Psoas muscle (tissue), 7 donors: ENCODE measurements at regions not wholly inside any gene's neighbourhood (a gene's known extent, or its start where the extent isn't known, plus 50 kb on each side); places are given as distances from the start of the nearest gene placed in this dataset.

ENCODE experiments used
- ATAC-seq, 4 donors: fragments of 200-7000 bp; cut with Tn5 transposase; one replicate each; pipeline ENCODE4 v1.9.1; 2020; ENCODE audit warnings: moderate library complexity in 3 of 4, mild to moderate bottlenecking in 2 of 4
- DNase-seq, 2 donors: peaks; one replicate each; pipeline ENCODE4 v3.0.0-alpha.2; 2020
- H3K27ac ChIP-seq: fragments of 200-600 bp; one replicate; pipeline ENCODE4 v1.8.0; 2022
- H3K27me3 ChIP-seq, 3 donors: fragments of 200-600 bp in 1 of 3; one replicate each; pipeline versions ENCODE4 v1.6.1 to v1.8.0; 2013 to 2022; ENCODE audit warnings: low read length in 2 of 3, mild to moderate bottlenecking in 2 of 3, moderate library complexity in 1 of 3; ENCODE audit not compliant: insufficient read depth in 3 of 3
- H3K36me3 ChIP-seq, 2 donors: fragments of 200-600 bp in 1 of 2; one replicate each; pipeline versions ENCODE4 v1.6.1 to v1.8.0; 2013 to 2022; ENCODE audit warnings: low read depth in 1 of 2, mild to moderate bottlenecking in 1 of 2, moderate library complexity in 1 of 2; ENCODE audit not compliant: insufficient read depth in 1 of 2
- H3K4me1 ChIP-seq: fragments of 200-600 bp; one replicate; pipeline ENCODE4 v1.8.0; 2022
- H3K4me3 ChIP-seq: fragments of 200-600 bp; one replicate; pipeline ENCODE4 v1.8.0; 2022; ENCODE audit warnings: mild to moderate bottlenecking
- H3K9me3 ChIP-seq: fragments of 200-600 bp; one replicate; pipeline ENCODE4 v1.8.0; 2022
- WGBS, 3 donors: extraction: QIAGEN DNeasy Blood & Tissue Kit; methylation state at CpG; one replicate each; pipeline versions ENCODE4 v1.1.6 to v1.1.7; 2013; 5-methylcytosine and 5-hydroxymethylcytosine counted together
- intact Hi-C, 2 donors: fragments of 100-400 bp; cut with DNase I; formaldehyde crosslinking; loops; one replicate each; pipeline versions ENCODE4 v1.11.0 to v1.14.2; 2022
- TF ChIP-seq, protein P1 (sequence below): fragments of 200-600 bp; IDR thresholded peaks from one replicate; pipeline ENCODE4 v1.8.0; 2022; ENCODE audit warnings: antibody characterized with exemption
- donor health status: healthy with polysubstance abuse.
- donor health status: DM: no; HTN: no; CAD: no; lungs with moderate emphysema.
- donor health status: Bipolar disorder and iron deficiency.
- donor health status: healthy.
- donor health status: DM: yes; HTN: yes; CAD: no.
- donor health status: DM: no; HTN: no; CAD: no.
- donor health status: DM: yes; HTN: yes; CAD: no.

DNA sequence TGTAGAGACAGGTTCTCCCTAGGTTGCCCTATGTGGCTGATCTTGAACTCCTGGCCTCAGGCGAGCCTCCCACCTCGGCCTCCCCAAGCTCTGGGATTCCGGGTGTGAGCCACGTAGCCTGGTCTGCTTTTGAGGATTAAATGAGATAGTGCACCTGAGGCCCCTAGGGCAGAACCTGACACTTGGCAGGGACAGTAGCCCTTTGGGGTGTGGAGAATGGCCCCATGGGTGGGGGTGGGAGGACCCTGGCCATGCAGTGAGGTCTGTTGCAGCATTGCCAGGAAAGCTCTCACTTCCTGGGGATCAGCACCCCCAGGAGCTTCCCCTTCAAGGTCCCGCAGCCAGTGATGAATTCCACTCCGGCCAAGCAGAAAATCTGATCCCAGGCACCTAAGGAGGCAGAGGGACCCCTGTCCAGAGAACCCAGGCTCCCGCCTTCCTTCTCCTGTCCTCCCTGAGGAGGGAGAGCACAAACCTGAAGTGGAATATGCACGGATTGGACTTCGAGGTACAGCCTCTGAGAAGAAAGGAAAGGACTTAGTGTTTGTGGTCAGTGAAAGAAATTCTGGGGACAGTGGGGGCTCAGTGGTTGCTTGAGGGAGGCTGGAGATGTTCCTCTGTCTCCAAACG is 73.9 kb upstream of the UNC5A start:
- Histone ChIP-seq H3K36me3 (no peaks in the 10 kb centered on the region), H3K4me1 (no peaks in the 10 kb centered on the region), H3K4me3 (no peak overlapping the region), H3K27ac (no peak overlapping the region), H3K9me3 (no peaks in the 10 kb centered on the region), H3K27me3 (peaks cover 0 to 79% (median 27%) of the 10 kb centered on the region in 3 donors)
- TF ChIP-seq, protein P1, sequence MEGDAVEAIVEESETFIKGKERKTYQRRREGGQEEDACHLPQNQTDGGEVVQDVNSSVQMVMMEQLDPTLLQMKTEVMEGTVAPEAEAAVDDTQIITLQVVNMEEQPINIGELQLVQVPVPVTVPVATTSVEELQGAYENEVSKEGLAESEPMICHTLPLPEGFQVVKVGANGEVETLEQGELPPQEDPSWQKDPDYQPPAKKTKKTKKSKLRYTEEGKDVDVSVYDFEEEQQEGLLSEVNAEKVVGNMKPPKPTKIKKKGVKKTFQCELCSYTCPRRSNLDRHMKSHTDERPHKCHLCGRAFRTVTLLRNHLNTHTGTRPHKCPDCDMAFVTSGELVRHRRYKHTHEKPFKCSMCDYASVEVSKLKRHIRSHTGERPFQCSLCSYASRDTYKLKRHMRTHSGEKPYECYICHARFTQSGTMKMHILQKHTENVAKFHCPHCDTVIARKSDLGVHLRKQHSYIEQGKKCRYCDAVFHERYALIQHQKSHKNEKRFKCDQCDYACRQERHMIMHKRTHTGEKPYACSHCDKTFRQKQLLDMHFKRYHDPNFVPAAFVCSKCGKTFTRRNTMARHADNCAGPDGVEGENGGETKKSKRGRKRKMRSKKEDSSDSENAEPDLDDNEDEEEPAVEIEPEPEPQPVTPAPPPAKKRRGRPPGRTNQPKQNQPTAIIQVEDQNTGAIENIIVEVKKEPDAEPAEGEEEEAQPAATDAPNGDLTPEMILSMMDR = no peak
- WGBS, 3 donors = 58 to 65% (median 59%) methylated on average over 10 of the region's 10 CpGs
- ATAC-seq (no peak), DNase-seq (no peak)
- intact Hi-C loops = no loop called here

GRCh38 chr5:176736931-176737745 is 73.2 kb upstream of the UNC5A start:
- H3K9me3 ChIP-seq = no peaks in the 10 kb centered on the region
- intact Hi-C loops = no loop called here
- WGBS, 3 donors = 70 to 71% (median 70%) methylated on average over 11 of the region's 11 CpGs
- no peak overlapping the region for H3K27ac ChIP-seq
- no peaks in the 10 kb centered on the region for H3K4me1 ChIP-seq
- no peaks in the 10 kb centered on the region for H3K36me3 ChIP-seq
- H3K4me3 ChIP-seq = no peak overlapping the region
- TF ChIP-seq, protein P1 = no peak
- no peak for ATAC-seq
- H3K27me3 ChIP-seq = peaks cover 0 to 79% (median 28%) of the 10 kb centered on the region in 3 donors
- DNase-seq = no peak

DNA sequence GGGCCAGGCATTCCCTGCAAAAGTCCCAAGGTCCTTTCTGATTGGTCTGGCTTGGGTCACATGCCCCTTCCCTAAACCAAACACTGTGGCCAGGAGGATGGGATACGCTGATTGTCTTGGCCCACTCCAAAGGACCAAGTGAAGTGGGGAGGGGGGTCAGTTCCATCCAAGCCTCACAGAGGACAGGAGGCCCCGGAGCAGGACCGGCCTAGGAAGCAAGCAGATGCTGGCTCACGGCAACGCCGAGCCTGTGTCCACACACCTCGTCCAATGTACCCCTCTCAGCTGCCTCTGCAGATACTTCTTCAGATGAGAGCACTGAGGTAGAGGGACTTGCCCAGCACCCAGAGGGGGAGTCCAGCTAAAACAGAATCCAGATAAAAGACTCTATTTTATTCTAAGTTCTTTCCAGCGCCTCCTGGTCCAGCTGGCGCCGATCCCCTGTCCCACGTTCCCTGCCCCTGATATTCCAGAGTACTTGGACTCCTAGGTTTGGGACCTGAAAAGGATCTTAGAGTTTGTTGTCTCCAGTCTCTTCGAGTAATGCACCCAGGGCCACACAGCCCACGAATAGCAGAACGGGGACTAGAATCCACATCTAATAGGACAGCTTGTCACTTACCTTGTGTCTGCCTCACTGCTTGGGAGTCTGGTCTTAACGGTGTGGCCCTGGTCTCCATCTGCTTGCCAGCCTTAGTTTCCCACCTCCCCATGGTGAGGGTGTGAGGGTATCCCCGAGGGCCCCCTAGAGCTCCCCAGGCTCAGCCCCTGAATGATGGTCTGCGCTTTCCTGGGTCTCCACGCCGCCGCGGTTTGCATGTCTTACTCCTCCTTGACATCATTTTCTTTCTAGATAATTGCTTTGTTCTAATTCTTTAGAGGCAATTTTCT is 72.4 kb upstream of the UNC5A start:
- Histone ChIP-seq H3K36me3 (no peaks in the 10 kb centered on the region), H3K9me3 (no peaks in the 10 kb centered on the region), H3K4me1 (no peaks in the 10 kb centered on the region), H3K27ac (no peak overlapping the region), H3K27me3 (peaks cover 0 to 79% (median 28%) of the 10 kb centered on the region in 3 donors), H3K4me3 (no peak overlapping the region)
- ATAC-seq (no peak), DNase-seq (no peak)
- intact Hi-C loops = no loop called here
- 78 to 81% (median 80%) methylated on average over 21 of the region's 21 CpGs for WGBS, 3 donors
- TF ChIP-seq, protein P1 = no peak

DNA sequence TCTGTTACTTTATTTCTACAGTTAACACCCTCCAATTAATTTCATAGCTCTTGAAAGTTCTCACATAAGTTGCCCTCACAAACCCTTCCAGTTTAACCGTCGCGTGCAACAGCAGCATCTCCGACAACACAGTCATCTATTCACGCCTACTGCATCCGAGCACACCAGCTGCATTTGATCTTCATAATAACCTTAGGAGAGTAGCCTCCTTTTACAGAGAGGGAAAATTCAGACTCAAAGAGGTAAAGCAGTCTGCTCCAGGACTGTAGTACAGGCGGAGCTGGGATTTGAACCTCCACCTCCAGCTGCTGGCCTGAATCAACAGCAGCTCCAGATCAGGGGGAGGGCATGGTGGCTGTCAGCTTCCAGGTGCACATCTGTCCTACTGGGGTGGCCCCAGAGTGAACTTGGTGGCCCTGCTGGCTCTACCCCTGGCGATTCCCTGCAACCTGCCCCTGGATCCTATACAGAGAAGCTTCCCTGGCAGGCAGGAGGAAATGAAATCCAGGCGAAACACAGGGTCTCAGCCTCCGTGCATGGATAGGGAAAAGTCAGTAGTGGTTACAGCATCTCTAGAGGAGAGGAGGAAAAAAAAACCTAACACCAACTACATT is 71.6 kb upstream of the UNC5A start:
- intact Hi-C loops = no loop called here
- H3K4me1 ChIP-seq = no peaks in the 10 kb centered on the region
- H3K27ac ChIP-seq = no peak overlapping the region
- H3K4me3 ChIP-seq = no peak overlapping the region
- H3K9me3 ChIP-seq = no peaks in the 10 kb centered on the region
- peaks cover 0 to 79% (median 34%) of the 10 kb centered on the region in 3 donors for H3K27me3 ChIP-seq
- no peak for DNase-seq
- ATAC-seq = no peak
- no peaks in the 10 kb centered on the region for H3K36me3 ChIP-seq
- TF ChIP-seq, protein P1 = no peak
- WGBS, 3 donors = 82 to 84% (median 82%) methylated on average over 10 of the region's 10 CpGs
